ENCODE measurements at regions not wholly inside any gene's neighbourhood (a gene's known extent, or its start where the extent isn't known, plus 50 kb on each side); places are given as distances from the start of the nearest gene placed in this dataset.

GRCh38 chr6:14826456-14826855, 419.4 kb upstream of the JARID2 start:
- DNase-seq = no peak

DNA sequence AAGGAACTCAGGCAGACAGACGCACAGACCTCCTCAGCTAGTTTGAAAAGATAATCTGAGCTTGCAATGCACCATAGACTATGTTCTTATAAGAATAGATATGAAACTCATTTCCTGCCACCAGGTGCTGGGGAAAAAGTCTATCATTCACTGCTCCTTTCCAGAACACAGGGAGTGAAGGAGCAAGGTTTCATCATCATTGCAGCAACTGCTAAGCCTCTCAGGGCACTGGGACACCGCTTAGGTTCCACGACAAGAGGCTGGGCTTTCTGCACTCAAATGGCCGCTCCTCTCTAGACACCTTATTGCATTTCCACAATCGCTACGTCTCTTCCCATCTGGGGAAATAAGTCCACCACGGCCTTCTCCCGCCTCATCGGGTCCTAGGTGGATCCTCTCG, 418.5 kb upstream of the JARID2 start:
- no peak for DNase-seq

- DNase-seq = no peak
These were observed 417.7 kb upstream of the JARID2 start for GRCh38 chr6:14828201-14828611.

DNA sequence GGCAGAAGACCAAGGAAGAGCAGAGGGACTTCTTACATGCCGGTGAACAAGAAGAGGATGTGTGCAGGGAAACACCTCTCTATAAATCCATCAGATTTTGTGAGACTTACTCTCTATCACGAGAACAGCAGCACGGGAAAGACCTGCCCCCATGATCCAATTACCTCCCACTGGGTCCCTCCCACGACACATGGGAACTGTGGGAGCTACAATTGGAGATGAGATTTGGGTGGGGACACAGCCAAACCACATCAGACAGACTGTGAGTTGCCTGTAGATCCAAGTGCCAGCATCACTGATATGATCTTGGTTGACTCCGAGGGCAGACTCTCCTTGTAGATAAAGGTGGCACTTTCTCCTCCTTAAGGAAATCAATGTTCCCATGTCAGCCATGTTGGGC, 414.8 kb upstream of the JARID2 start:
- no peak for DNase-seq

DNA sequence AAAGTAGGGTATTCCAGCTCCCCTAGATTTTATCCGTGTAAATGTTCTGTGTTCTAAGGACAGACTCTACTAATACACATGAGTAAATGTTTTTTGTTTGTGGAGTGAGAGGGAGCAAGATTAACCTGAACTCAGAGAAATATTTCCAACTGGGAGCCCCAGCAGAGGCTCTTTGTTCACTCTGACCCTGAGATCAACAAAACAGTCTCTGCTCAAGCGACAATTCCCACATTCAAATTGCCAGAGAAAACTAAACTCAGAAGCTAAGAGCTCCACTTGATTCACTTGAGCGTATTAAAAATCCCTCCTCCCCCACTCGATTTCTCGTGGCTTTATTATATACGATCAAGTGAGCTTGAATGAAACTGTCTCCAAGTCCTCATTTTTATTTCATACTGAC, 413.9 kb upstream of the JARID2 start:
- DNase-seq = peak in 2 of 56 donors; percentile 1 to 5

GRCh38 chr6:14832427-14832826, 413.4 kb upstream of the JARID2 start:
- DNase-seq = no peak

DNA sequence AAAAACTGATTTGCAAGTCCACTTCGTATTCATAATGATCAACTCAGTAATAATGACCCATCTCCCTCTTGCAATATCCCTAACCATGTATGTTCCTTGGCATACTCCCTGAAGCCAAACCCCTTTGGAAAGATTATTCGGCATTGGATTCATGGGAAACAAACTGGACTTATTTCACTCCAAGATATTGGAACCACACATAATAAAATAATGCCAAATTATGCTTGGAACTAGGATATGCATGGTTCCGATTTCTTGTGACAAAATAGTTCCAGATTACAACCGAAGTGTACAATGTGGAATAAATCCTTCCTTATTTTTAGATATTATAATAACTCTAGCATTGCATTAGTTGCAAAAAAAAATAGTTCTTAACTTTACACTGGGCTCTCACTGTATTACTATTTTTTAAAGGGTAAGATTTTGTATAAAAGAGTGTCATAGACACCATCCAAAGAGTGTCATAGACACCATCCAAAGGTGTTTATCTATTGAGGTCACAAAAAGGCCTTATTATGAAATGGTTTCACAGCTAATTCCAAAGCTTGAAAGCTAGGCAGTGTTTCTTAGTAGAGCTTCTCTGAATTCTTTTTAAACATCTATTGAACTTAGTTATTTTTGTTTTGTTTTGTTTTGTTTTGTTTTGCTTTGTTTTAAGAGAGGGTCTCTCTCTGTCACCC, 410.9 kb upstream of the JARID2 start:
- DNase-seq = no peak

DNA sequence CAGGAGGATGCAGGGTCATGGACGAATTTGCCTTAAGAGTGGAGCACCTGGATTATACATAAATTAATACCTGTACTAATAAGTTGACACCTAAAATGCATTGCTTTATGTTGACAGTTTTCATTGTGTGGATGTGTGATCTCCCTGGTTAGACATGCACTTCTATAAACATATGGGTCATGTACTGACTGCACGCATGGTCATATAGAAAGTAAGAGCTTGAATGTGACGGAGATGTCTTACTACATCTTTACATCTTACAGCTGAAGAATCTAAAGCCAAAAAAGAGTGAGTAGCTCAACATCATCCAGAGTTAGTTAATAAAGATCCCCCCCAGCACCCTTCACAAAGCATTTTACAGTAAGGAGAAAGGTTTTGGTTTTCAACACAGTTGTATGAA, 408.4 kb upstream of the JARID2 start:
- DNase-seq = no peak

DNA sequence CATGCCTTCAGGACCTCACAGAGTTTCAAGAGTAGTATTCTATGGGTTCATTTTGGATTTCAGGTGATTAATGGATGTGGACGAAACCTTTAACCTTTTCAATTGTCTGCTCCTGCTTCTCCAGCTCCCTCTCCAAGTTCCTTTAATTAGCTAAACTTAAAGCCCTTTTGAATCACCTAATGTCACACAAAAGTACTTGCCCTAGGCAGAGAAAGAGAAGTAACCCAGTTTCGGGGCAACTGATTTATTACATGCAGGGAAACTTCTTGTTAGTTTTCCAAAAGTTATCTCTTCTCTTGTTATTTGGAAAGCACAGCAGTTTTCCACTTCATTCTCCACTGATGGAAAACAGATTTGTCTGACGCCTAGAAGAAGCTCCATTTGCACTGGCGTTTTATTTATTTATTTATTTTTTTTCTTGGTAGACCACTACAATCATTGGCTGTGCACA, 407.7 kb upstream of the JARID2 start:
- DNase-seq = no peak

DNA sequence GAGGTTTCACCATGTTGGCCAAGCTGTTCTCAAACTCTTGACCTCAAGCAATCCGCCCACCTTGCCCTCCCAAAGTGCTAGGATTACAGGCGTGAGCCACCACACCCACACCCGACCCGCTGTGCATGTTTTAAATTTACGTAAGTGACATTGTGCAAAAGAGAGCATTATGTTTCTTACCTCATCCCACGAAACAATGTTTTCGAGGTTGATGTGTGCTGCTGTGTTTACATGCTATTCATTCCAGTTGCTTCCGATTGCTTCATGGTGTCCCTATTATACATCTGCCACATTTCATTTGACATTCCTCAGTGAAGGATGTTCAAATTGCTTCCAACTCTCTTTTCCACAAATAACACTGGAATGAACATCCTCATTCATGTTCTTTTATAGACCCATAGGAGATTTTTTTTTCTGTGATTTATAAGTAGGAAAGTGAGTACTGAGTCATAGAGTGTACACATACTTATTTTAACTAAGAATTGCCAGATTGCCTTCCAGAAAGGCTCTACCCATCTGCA, 403.9 kb upstream of the JARID2 start:
- peak in 1 of 56 donors; percentile 8 for DNase-seq

DNA sequence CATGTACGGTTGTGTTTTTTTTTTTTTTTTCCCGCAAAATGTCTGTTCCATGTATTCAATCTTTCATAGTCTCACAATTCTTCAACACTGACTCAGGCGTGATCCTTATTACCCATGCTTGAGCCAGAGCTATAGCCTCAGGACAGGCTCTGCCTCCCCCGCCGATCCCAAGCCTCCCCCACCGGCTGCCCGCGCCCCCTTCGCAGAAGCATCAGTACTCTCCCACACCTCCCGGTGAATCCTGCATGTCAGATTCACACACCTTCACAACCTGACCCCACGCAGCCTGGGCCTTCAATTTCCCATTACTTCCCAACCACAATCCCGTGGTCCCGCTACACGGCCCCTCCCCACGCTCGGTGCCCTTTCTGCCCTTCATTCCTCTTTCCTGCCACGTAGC, 401.5 kb upstream of the JARID2 start:
- DNase-seq = no peak

DNA sequence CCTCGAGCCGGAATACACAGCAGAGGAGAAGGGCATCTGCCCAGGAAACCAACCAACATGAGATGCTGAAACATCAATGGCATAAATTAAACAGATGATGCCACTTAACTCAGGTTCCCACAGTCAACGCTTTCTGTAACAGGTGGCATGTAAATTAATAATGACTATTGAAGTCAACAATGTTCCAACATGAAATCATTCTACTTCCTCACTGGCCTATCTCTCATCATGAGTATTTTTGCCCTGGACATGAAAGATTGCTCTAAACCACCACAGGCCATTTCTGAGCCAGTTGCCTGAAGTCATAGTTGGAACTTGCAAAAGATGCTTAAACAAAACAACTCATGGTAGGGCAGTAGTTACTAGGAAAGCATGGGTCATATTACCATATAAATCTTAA, 397.9 kb upstream of the JARID2 start:
- DNase-seq = no peak

GRCh38 chr6:14849185-14849584, 396.7 kb upstream of the JARID2 start:
- DNase-seq = no peak

- DNase-seq = no peak
These were observed 394.6 kb upstream of the JARID2 start for GRCh38 chr6:14851281-14851680.

- DNase-seq = no peak
These were observed 393.5 kb upstream of the JARID2 start for GRCh38 chr6:14852375-14852774.

GRCh38 chr6:14856177-14856576, 389.7 kb upstream of the JARID2 start:
- DNase-seq = no peak

DNA sequence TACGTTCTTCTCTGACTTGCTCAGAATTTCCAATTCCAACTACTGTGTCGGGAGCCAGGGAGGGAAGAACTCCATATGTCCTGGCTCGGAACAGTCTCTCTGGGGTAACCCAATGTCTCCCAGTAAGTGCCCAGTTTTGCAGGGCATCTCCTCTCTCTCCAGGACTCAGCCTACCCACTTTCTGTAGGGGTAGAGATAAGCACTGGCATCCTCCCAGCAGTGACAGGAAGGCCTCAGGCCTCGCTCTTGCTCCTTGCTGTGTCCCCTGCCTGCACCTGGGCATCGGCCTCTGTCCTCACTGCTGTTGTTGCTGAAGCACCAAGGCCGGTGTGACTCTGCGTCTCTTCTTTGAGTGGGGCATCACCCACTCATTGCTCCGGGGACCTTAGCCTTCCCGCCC, 388.9 kb upstream of the JARID2 start:
- no peak for DNase-seq

DNA sequence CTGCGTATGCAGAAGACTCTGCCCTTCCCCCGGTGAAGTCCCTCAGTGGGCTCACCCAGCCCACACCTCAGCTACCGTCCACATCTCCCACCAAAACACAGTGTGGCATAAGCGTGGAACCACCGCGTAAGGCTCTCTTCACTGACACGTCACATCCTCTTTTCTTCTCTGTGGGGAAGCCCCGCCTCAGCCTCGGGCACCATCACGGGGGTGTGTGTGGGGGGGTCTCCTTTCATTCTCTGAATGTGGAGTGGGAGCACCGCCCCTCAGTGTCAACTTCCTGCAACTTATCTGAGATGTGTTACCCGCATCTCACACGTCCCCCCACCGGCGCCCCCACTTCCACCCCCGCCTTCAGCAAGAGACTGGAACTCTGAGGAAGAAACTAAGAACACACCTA, 388.4 kb upstream of the JARID2 start:
- DNase-seq = no peak

DNA sequence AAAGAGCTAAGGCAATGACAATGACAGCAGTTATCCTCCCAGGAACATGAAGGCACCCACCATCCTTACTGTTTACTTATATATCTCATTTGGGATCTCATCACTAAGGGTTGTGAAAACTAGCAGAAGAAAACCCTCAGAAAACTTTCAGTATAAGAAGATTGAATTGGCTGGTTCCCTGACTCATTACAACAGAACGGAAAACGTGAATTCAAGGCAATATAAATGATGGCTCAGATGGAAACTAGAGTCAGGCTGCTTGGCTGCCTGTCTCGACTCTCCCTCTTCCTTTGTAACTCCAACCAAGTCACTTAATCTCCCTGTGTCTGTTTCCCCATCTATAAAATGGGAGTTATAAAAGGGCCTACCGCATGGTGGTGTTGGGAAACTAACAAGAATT, 387.1 kb upstream of the JARID2 start:
- DNase-seq = no peak

DNA sequence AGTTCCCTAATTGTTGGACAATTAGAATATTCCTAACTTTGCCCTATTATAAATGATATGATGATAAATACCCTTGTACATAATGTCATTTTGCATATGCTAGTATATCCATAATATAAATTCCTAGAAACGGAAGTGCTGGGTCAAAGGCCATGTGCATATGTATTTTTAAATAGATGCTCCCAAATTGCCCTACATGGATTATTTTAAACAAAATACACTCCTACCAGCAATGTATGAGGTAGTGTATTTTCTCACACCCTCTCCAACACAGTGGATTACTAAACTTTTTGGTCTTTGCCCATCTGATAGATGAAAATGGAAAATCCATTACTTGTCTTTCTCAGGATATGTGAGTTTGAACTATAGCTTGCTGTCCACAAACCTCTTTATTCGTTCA, 385.1 kb upstream of the JARID2 start:
- no peak for DNase-seq

- no peak for DNase-seq
These were observed 384.4 kb upstream of the JARID2 start for GRCh38 chr6:14861491-14861943.

GRCh38 chr6:14862845-14863244, 383.0 kb upstream of the JARID2 start:
- no peak for DNase-seq

All from amygdala (tissue), 56 donors.